CD4-positive, CD25-positive, alpha-beta regulatory T cell (primary cell): ENCODE measurements at regions not wholly inside any gene's neighbourhood (a gene's known extent, or its start where the extent isn't known, plus 50 kb on each side); places are given as distances from the start of the nearest gene placed in this dataset.

Source experiments
- ATAC-seq, 2 donors: fragments of 150-1000 bp; cut with Tn5 transposase; one replicate each; pipeline ENCODE4 v1.10.0; 2021; ENCODE audit warnings: low read depth in 2 of 2, moderate number of reproducible peaks in 2 of 2, moderate library complexity in 1 of 2
- DNase-seq, 3 donors: peaks; one replicate each; pipeline versions ENCODE4 v3.0.0 to v3.0.0-alpha.2; 2012 to 2022; ENCODE audit warnings: mixed read lengths in 1 of 3
- H3K27ac ChIP-seq: one replicate; pipeline ENCODE4 v1.7.0; 2013; ENCODE audit warnings: mild to moderate bottlenecking, low read length; ENCODE audit not compliant: insufficient read depth, poor library complexity, severe bottlenecking
- H3K27me3 ChIP-seq: one replicate; pipeline ENCODE4 v1.7.0; 2013; ENCODE audit warnings: low read length; ENCODE audit not compliant: control insufficient read depth, insufficient read depth
- H3K36me3 ChIP-seq: one replicate; pipeline ENCODE4 v1.7.0; 2013; ENCODE audit warnings: mild to moderate bottlenecking, low read length, moderate library complexity; ENCODE audit not compliant: control insufficient read depth, insufficient read depth
- H3K4me1 ChIP-seq: 2 replicates; pipeline ENCODE4 v1.7.0; 2013; ENCODE audit warnings: mild to moderate bottlenecking, low read length; ENCODE audit not compliant: insufficient read depth, control insufficient read depth, poor library complexity, severe bottlenecking
- H3K4me3 ChIP-seq: one replicate; pipeline ENCODE4 v1.7.0; 2013; ENCODE audit warnings: low read depth, mild to moderate bottlenecking, low read length, moderate library complexity
- H3K9me3 ChIP-seq, 2 experiments: 1 replicate in 1 of 2; 2 replicates in 1 of 2; pipeline ENCODE4 v1.7.0; 2013; ENCODE audit warnings: low read length in 2 of 2, mild to moderate bottlenecking in 1 of 2, moderate library complexity in 1 of 2; ENCODE audit not compliant: control insufficient read depth in 2 of 2
- H3K27ac Mint-ChIP-seq, 3 donors: one replicate each; pipeline ENCODE4 v1.8.0; 2020 to 2022; ENCODE audit warnings: mild to moderate bottlenecking in 3 of 3, mixed read lengths in 3 of 3, moderate library complexity in 2 of 3
- H3K27me3 Mint-ChIP-seq: one replicate; pipeline ENCODE4 v1.8.0; 2022; ENCODE audit warnings: mild to moderate bottlenecking, mixed read lengths
- H3K36me3 Mint-ChIP-seq: one replicate; pipeline ENCODE4 v1.8.0; 2020; ENCODE audit warnings: mixed read lengths
- H3K4me1 Mint-ChIP-seq, 4 donors: one replicate each; pipeline ENCODE4 v1.8.0; 2020 to 2022; ENCODE audit warnings: mixed read lengths in 4 of 4, mild to moderate bottlenecking in 1 of 4
- H3K4me3 Mint-ChIP-seq, 4 donors: one replicate each; pipeline ENCODE4 v1.8.0; 2020 to 2022; ENCODE audit warnings: mild to moderate bottlenecking in 4 of 4, mixed read lengths in 4 of 4, moderate library complexity in 3 of 4
- H3K9me3 Mint-ChIP-seq, 7 donors: one replicate each; pipeline ENCODE4 v1.8.0; 2020 to 2022; ENCODE audit warnings: mixed read lengths in 7 of 7, mild to moderate bottlenecking in 3 of 7, moderate library complexity in 2 of 7

- Histone ChIP-seq H3K27ac (no peak overlapping the region), H3K9me3 (peaks cover 0 to 2% of the 10 kb centered on the region in 2 experiments), H3K27me3 (no peaks in the 10 kb centered on the region), H3K4me1 (no peaks in the 10 kb centered on the region), H3K36me3 (no peaks in the 10 kb centered on the region), H3K4me3 (no peak overlapping the region)
- DNase-seq = no peak
- Mint-ChIP-seq H3K27ac (no peak overlapping the region), H3K27me3 (no peaks in the 10 kb centered on the region), H3K36me3 (no peaks in the 10 kb centered on the region), H3K4me3 (no peak overlapping the region), H3K4me1 (no peaks in the 10 kb centered on the region), H3K9me3 (peaks cover 0 to 7% (median 2%) of the 10 kb centered on the region in 7 donors)
- ATAC-seq = no peak
Measured at GRCh38 chr6:104130343-104130742, 729.4 kb downstream of the HACE1 start.

DNA sequence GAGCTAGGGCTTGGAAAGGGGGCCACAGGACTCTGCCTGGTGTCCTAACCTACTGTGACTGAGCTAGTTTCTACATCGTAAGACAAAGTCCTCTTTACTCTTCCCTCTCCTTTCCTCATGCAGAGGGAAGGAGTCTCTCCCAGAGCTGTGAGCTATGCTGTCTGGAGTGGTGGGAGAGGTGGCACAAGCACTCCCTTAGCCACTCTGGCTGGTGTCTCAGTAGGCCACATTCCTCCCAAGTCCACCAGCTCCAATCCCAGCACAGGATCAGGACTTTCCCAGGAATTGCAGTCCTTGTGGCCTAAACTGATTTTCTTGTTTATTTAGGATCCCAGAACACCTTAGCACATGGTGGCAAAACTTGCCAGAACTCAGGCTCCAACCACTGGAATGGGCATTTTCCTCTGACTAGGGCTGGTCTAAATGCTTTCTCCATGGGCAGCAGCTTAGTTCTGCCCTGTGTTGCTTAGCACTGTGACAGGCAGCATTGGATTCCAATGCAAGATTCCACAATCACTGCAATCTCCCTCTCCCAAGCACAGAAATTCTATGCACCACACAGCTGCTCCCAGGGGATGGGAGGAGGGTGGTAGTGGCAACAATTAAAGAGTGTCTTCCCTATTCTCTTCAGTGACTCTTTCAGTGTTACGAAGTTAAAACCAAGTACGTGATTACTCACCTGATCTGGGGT, 733.3 kb downstream of the HACE1 start:
- Mint-ChIP-seq H3K4me1 (no peaks in the 10 kb centered on the region), H3K9me3 (peaks cover 0 to 9% (median 0%) of the 10 kb centered on the region in 7 donors), H3K4me3 (no peak overlapping the region), H3K27ac (no peak overlapping the region), H3K27me3 (no peaks in the 10 kb centered on the region), H3K36me3 (no peaks in the 10 kb centered on the region)
- H3K9me3 ChIP-seq = peaks cover 0 to 2% of the 10 kb centered on the region in 2 experiments
- H3K4me1 ChIP-seq = no peaks in the 10 kb centered on the region
- DNase-seq = no peak
- H3K27ac ChIP-seq = no peak overlapping the region
- no peak overlapping the region for H3K4me3 ChIP-seq
- ATAC-seq = no peak
- H3K27me3 ChIP-seq = no peaks in the 10 kb centered on the region
- H3K36me3 ChIP-seq = no peaks in the 10 kb centered on the region

DNA sequence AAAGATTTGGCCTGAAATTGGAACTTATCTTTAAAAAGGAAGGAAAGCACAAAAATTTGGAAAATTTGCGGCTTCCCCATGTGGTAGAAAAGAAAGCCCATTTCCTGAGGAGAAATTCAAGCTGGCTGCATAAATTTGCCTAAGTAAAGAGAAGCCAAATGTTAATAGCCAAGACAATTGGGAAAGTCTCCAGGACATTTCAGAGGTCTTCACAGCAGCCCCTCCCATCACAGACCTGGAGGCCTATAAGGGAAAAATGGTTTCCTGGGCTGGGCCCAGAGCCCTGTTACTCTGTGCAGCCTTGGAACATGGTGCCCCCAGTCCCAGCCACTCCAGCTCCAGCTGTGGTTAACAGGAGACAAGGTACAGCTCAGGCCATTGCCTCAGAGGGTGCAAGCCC, 736.5 kb downstream of the HACE1 start:
- DNase-seq (no peak), ATAC-seq (no peak)
- no peaks in the 10 kb centered on the region for H3K27me3 Mint-ChIP-seq
- H3K36me3 Mint-ChIP-seq = no peaks in the 10 kb centered on the region
- no peak overlapping the region for H3K27ac ChIP-seq
- H3K4me3 Mint-ChIP-seq = no peak overlapping the region
- H3K4me3 ChIP-seq = no peak overlapping the region
- H3K27me3 ChIP-seq = no peaks in the 10 kb centered on the region
- no peaks in the 10 kb centered on the region for H3K4me1 ChIP-seq
- H3K27ac Mint-ChIP-seq = no peak overlapping the region
- H3K4me1 Mint-ChIP-seq = no peaks in the 10 kb centered on the region
- H3K9me3 ChIP-seq = peaks cover 0 to 2% of the 10 kb centered on the region in 2 experiments
- H3K36me3 ChIP-seq = no peaks in the 10 kb centered on the region
- H3K9me3 Mint-ChIP-seq = peaks cover 0 to 10% (median 0%) of the 10 kb centered on the region in 7 donors

- ATAC-seq (no peak), DNase-seq (no peak)
- Histone ChIP-seq H3K4me1 (no peaks in the 10 kb centered on the region), H3K4me3 (no peak overlapping the region), H3K9me3 (no peaks in the 10 kb centered on the region), H3K36me3 (no peaks in the 10 kb centered on the region), H3K27me3 (no peaks in the 10 kb centered on the region), H3K27ac (no peak overlapping the region)
- Mint-ChIP-seq H3K27me3 (no peaks in the 10 kb centered on the region), H3K27ac (no peak overlapping the region), H3K9me3 (peaks cover 0 to 11% (median 0%) of the 10 kb centered on the region in 7 donors), H3K36me3 (no peaks in the 10 kb centered on the region), H3K4me1 (no peaks in the 10 kb centered on the region), H3K4me3 (no peak overlapping the region)
Measured at GRCh38 chr6:104118274-104118673, 741.4 kb downstream of the HACE1 start.

DNA sequence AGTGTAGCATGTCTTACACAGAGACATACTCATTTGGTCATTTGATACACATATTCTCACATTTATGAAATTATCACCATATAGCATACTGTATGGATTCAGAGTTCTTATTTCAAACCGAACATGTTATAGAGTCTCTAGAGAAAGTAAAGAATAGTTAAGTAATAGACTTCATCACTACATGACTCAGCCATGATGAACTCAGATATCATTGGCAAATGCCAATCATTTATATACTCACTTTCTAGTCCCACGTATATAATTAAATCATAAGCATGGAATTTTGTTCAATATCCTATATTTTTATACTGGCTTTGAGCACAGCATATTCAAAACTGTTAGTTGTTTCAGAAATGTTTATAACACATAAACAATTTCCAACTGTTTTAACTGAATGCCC, 749.9 kb downstream of the HACE1 start:
- H3K4me3 Mint-ChIP-seq = no peak overlapping the region
- H3K27me3 Mint-ChIP-seq = no peaks in the 10 kb centered on the region
- no peaks in the 10 kb centered on the region for H3K27me3 ChIP-seq
- no peak overlapping the region for H3K27ac ChIP-seq
- H3K9me3 Mint-ChIP-seq = peaks cover 0 to 7% (median 0%) of the 10 kb centered on the region in 7 donors
- DNase-seq (no peak), ATAC-seq (no peak)
- H3K36me3 ChIP-seq = no peaks in the 10 kb centered on the region
- no peaks in the 10 kb centered on the region for H3K36me3 Mint-ChIP-seq
- H3K27ac Mint-ChIP-seq = no peak overlapping the region
- H3K4me3 ChIP-seq = no peak overlapping the region
- no peaks in the 10 kb centered on the region for H3K4me1 Mint-ChIP-seq
- H3K9me3 ChIP-seq = no peaks in the 10 kb centered on the region
- no peaks in the 10 kb centered on the region for H3K4me1 ChIP-seq

DNA sequence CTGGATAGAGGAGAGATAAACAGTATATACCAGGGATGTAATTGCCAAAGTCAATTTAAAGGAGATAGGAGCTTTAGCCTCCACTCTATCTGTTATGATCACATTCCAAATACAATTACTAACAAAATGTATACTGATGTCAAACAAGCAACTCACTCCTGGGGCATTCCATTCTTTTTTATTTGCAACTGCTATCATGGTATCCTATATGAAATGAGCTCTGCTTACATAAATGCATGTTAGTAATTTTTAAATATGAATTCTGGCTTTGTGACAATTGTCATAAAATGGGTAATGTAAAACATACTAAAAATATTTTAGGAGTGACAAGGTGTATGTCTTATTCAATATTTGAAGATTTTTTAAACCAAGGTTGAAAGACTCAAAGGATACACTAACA, 751.1 kb downstream of the HACE1 start:
- no peak for ATAC-seq
- Mint-ChIP-seq H3K4me3 (no peak overlapping the region), H3K36me3 (no peaks in the 10 kb centered on the region), H3K9me3 (peaks cover 0 to 7% (median 0%) of the 10 kb centered on the region in 7 donors), H3K4me1 (no peaks in the 10 kb centered on the region), H3K27me3 (no peaks in the 10 kb centered on the region), H3K27ac (no peak overlapping the region)
- no peak for DNase-seq
- no peaks in the 10 kb centered on the region for H3K9me3 ChIP-seq
- H3K27ac ChIP-seq = no peak overlapping the region
- no peaks in the 10 kb centered on the region for H3K27me3 ChIP-seq
- H3K4me1 ChIP-seq = no peaks in the 10 kb centered on the region
- H3K4me3 ChIP-seq = no peak overlapping the region
- H3K36me3 ChIP-seq = no peaks in the 10 kb centered on the region

- Mint-ChIP-seq H3K27me3 (no peaks in the 10 kb centered on the region), H3K4me1 (no peaks in the 10 kb centered on the region), H3K36me3 (no peaks in the 10 kb centered on the region), H3K27ac (no peak overlapping the region), H3K9me3 (peaks cover 0 to 10% (median 3%) of the 10 kb centered on the region in 7 donors), H3K4me3 (no peak overlapping the region)
- Histone ChIP-seq H3K27ac (no peak overlapping the region), H3K9me3 (peaks cover 0 to 2% of the 10 kb centered on the region in 2 experiments), H3K36me3 (no peaks in the 10 kb centered on the region), H3K4me1 (no peaks in the 10 kb centered on the region), H3K27me3 (no peaks in the 10 kb centered on the region), H3K4me3 (no peak overlapping the region)
- ATAC-seq (no peak), DNase-seq (no peak)
Measured at GRCh38 chr6:104095661-104096416, 763.9 kb downstream of the HACE1 start.

- Histone ChIP-seq H3K27me3 (no peaks in the 10 kb centered on the region), H3K4me3 (no peak overlapping the region), H3K9me3 (no peaks in the 10 kb centered on the region), H3K4me1 (no peaks in the 10 kb centered on the region), H3K36me3 (no peaks in the 10 kb centered on the region), H3K27ac (no peak overlapping the region)
- Mint-ChIP-seq H3K4me1 (no peaks in the 10 kb centered on the region), H3K27me3 (no peaks in the 10 kb centered on the region), H3K9me3 (peaks cover 4 to 18% (median 9%) of the 10 kb centered on the region in 7 donors), H3K27ac (no peak overlapping the region), H3K36me3 (no peaks in the 10 kb centered on the region), H3K4me3 (no peak overlapping the region)
- DNase-seq (no peak), ATAC-seq (no peak)
Measured at GRCh38 chr6:104087765-104088164, 772.0 kb downstream of the HACE1 start.
